CD8-positive, alpha-beta memory T cell (primary cell): ENCODE measurements at regions not wholly inside any gene's neighbourhood (a gene's known extent, or its start where the extent isn't known, plus 50 kb on each side); places are given as distances from the start of the nearest gene placed in this dataset.

ENCODE experiments used
- CTCF ChIA-PET: fragments of 350-600 bp; sonication (Branson Sonifier 250); formaldehyde crosslinking; loops from one replicate; lab custom pipeline; 2021; ENCODE audit warnings: antibody characterized with exemption; lab: Charles Lee
- POLR2A ChIA-PET: fragments of 350-600 bp; sonication (Branson Sonifier 250); formaldehyde crosslinking; loops from one replicate; lab custom pipeline; 2021; ENCODE audit warnings: antibody characterized with exemption; lab: Charles Lee
- DNase-seq, 5 donors: peaks; one replicate each; pipeline versions ENCODE4 v3.0.0 to v3.0.0-alpha.2; 2020 to 2022; ENCODE audit warnings: mixed read lengths in 1 of 5
- H3K27ac ChIP-seq: one replicate; pipeline ENCODE4 v1.7.0; 2013; ENCODE audit warnings: low read depth, mild to moderate bottlenecking, low read length, moderate library complexity
- H3K27me3 ChIP-seq: 2 replicates; pipeline ENCODE4 v1.7.0; 2013; ENCODE audit warnings: low read length, mild to moderate bottlenecking; ENCODE audit not compliant: insufficient read depth, poor library complexity, severe bottlenecking
- H3K36me3 ChIP-seq: 2 replicates; pipeline ENCODE4 v1.7.0; 2013; ENCODE audit warnings: mild to moderate bottlenecking, low read length, moderate library complexity; ENCODE audit not compliant: insufficient read depth
- H3K4me1 ChIP-seq: 2 replicates; pipeline ENCODE4 v1.7.0; 2013; ENCODE audit warnings: mild to moderate bottlenecking, low read length, moderate library complexity; ENCODE audit not compliant: insufficient read depth
- H3K4me3 ChIP-seq: 2 replicates; pipeline ENCODE4 v1.7.0; 2013; ENCODE audit warnings: mild to moderate bottlenecking, low read length
- H3K9me3 ChIP-seq: 2 replicates; pipeline ENCODE4 v1.7.0; 2013; ENCODE audit warnings: mild to moderate bottlenecking, low read length
- H3K27ac Mint-ChIP-seq, 8 donors: one replicate each; pipeline ENCODE4 v1.8.0; 2020 to 2021; ENCODE audit warnings: mixed read lengths in 8 of 8, mild to moderate bottlenecking in 6 of 8, inconsistent platforms in 3 of 8, moderate library complexity in 3 of 8
- H3K27me3 Mint-ChIP-seq, 2 donors: one replicate each; pipeline ENCODE4 v1.8.0; 2020 to 2021; ENCODE audit warnings: mixed read lengths in 2 of 2, mild to moderate bottlenecking in 1 of 2, moderate library complexity in 1 of 2
- H3K36me3 Mint-ChIP-seq, 3 donors: one replicate each; pipeline ENCODE4 v1.8.0; 2020 to 2021; ENCODE audit warnings: mixed read lengths in 3 of 3, inconsistent platforms in 1 of 3, mild to moderate bottlenecking in 1 of 3
- H3K4me1 Mint-ChIP-seq, 3 donors: one replicate each; pipeline ENCODE4 v1.8.0; 2020 to 2021; ENCODE audit warnings: mixed read lengths in 3 of 3, inconsistent platforms in 1 of 3, mild to moderate bottlenecking in 1 of 3
- H3K4me3 Mint-ChIP-seq, 7 donors: one replicate each; pipeline ENCODE4 v1.8.0; 2020 to 2021; ENCODE audit warnings: mixed read lengths in 7 of 7, mild to moderate bottlenecking in 6 of 7, moderate library complexity in 4 of 7, inconsistent platforms in 2 of 7
- H3K9me3 Mint-ChIP-seq, 5 donors: one replicate each; pipeline ENCODE4 v1.8.0; 2020 to 2022; ENCODE audit warnings: mixed read lengths in 5 of 5, mild to moderate bottlenecking in 3 of 5, moderate library complexity in 2 of 5, inconsistent platforms in 1 of 5

- H3K4me1 ChIP-seq, result no peaks in the 10 kb centered on the region
- no peak overlapping the region for H3K4me3 ChIP-seq
- ChIA-PET CTCF (no interaction called here), POLR2A (no interaction called here)
- Mint-ChIP-seq H3K27me3 (peaks cover 0 to 10% of the 10 kb centered on the region in 2 donors), H3K9me3 (peaks cover 0 to 4% (median 0%) of the 10 kb centered on the region in 5 donors), H3K4me1 (no peaks in the 10 kb centered on the region), H3K36me3 (peaks cover 0 to 1% (median 0%) of the 10 kb centered on the region in 3 donors), H3K4me3 (no peak overlapping the region), H3K27ac (no peak overlapping the region)
- no peaks in the 10 kb centered on the region for H3K36me3 ChIP-seq
- H3K9me3 ChIP-seq, result no peaks in the 10 kb centered on the region
- H3K27me3 ChIP-seq, result no peaks in the 10 kb centered on the region
- DNase-seq, result no peak
- H3K27ac ChIP-seq, result no peak overlapping the region
These were observed 75.2 kb upstream of the SIX2 start for GRCh38 chr2:45084361-45085020.

- peaks cover 0 to 4% of the 10 kb centered on the region in 2 donors for H3K27me3 Mint-ChIP-seq
- peaks cover 0 to 1% (median 0%) of the 10 kb centered on the region in 3 donors for H3K36me3 Mint-ChIP-seq
- Histone ChIP-seq H3K36me3 (no peaks in the 10 kb centered on the region), H3K27me3 (no peaks in the 10 kb centered on the region), H3K27ac (no peak overlapping the region), H3K4me3 (no peak overlapping the region), H3K9me3 (no peaks in the 10 kb centered on the region), H3K4me1 (no peaks in the 10 kb centered on the region)
- POLR2A ChIA-PET, result no interaction called here
- CTCF ChIA-PET, result no interaction called here
- no peak overlapping the region for H3K4me3 Mint-ChIP-seq
- H3K27ac Mint-ChIP-seq, result no peak overlapping the region
- H3K9me3 Mint-ChIP-seq, result peaks cover 0 to 4% (median 0%) of the 10 kb centered on the region in 5 donors
- H3K4me1 Mint-ChIP-seq, result no peaks in the 10 kb centered on the region
- no peak for DNase-seq
These were observed 73.9 kb upstream of the SIX2 start for GRCh38 chr2:45083175-45083574.

GRCh38 chr2:45074713-45075112 lies 65.5 kb upstream of the SIX2 start:
- Histone ChIP-seq H3K27ac (no peak overlapping the region), H3K4me1 (no peaks in the 10 kb centered on the region), H3K36me3 (no peaks in the 10 kb centered on the region), H3K4me3 (no peak overlapping the region), H3K9me3 (no peaks in the 10 kb centered on the region), H3K27me3 (no peaks in the 10 kb centered on the region)
- no peaks in the 10 kb centered on the region for H3K36me3 Mint-ChIP-seq
- no peak for DNase-seq
- no peak overlapping the region for H3K4me3 Mint-ChIP-seq
- no peak overlapping the region for H3K27ac Mint-ChIP-seq
- H3K27me3 Mint-ChIP-seq, result peaks cover 8 to 36% of the 10 kb centered on the region in 2 donors
- H3K4me1 Mint-ChIP-seq, result no peaks in the 10 kb centered on the region
- ChIA-PET POLR2A (no interaction called here), CTCF (no interaction called here)
- peaks cover 0 to 3% (median 2%) of the 10 kb centered on the region in 5 donors for H3K9me3 Mint-ChIP-seq

GRCh38 chr2:45072862-45073237 lies 63.6 kb upstream of the SIX2 start:
- H3K4me1 Mint-ChIP-seq, result no peaks in the 10 kb centered on the region
- Histone ChIP-seq H3K4me3 (no peak overlapping the region), H3K36me3 (no peaks in the 10 kb centered on the region), H3K4me1 (no peaks in the 10 kb centered on the region), H3K27ac (no peak overlapping the region), H3K9me3 (no peaks in the 10 kb centered on the region), H3K27me3 (no peaks in the 10 kb centered on the region)
- H3K27me3 Mint-ChIP-seq, result peaks cover 8 to 41% of the 10 kb centered on the region in 2 donors
- ChIA-PET CTCF (no interaction called here), POLR2A (no interaction called here)
- no peak overlapping the region for H3K4me3 Mint-ChIP-seq
- no peak for DNase-seq
- no peak overlapping the region for H3K27ac Mint-ChIP-seq
- no peaks in the 10 kb centered on the region for H3K36me3 Mint-ChIP-seq
- H3K9me3 Mint-ChIP-seq, result peaks cover 0 to 3% (median 2%) of the 10 kb centered on the region in 5 donors

- POLR2A ChIA-PET, result no interaction called here
- no peaks in the 10 kb centered on the region for H3K36me3 Mint-ChIP-seq
- Histone ChIP-seq H3K9me3 (no peaks in the 10 kb centered on the region), H3K36me3 (no peaks in the 10 kb centered on the region), H3K27me3 (no peaks in the 10 kb centered on the region), H3K4me1 (no peaks in the 10 kb centered on the region), H3K4me3 (no peak overlapping the region), H3K27ac (no peak overlapping the region)
- H3K4me1 Mint-ChIP-seq, result no peaks in the 10 kb centered on the region
- no peak overlapping the region for H3K4me3 Mint-ChIP-seq
- no peak for DNase-seq
- H3K9me3 Mint-ChIP-seq, result peaks cover 0 to 3% (median 2%) of the 10 kb centered on the region in 5 donors
- H3K27ac Mint-ChIP-seq, result no peak overlapping the region
- CTCF ChIA-PET, result no interaction called here
- peaks cover 8 to 41% of the 10 kb centered on the region in 2 donors for H3K27me3 Mint-ChIP-seq
These were observed 63.0 kb upstream of the SIX2 start for GRCh38 chr2:45072064-45072861.

GRCh38 chr2:45070113-45070652 lies 60.9 kb upstream of the SIX2 start:
- peaks cover 0 to 3% (median 2%) of the 10 kb centered on the region in 5 donors for H3K9me3 Mint-ChIP-seq
- no peak overlapping the region for H3K27ac ChIP-seq
- POLR2A ChIA-PET, result no interaction called here
- H3K4me3 ChIP-seq, result no peak overlapping the region
- CTCF ChIA-PET, result no interaction called here
- DNase-seq, result no peak
- peaks cover 8 to 49% of the 10 kb centered on the region in 2 donors for H3K27me3 Mint-ChIP-seq
- no peaks in the 10 kb centered on the region for H3K36me3 Mint-ChIP-seq
- H3K27me3 ChIP-seq, result no peaks in the 10 kb centered on the region
- no peak overlapping the region for H3K4me3 Mint-ChIP-seq
- no peaks in the 10 kb centered on the region for H3K4me1 ChIP-seq
- H3K27ac Mint-ChIP-seq, result no peak overlapping the region
- no peaks in the 10 kb centered on the region for H3K36me3 ChIP-seq
- no peaks in the 10 kb centered on the region for H3K9me3 ChIP-seq
- H3K4me1 Mint-ChIP-seq, result no peaks in the 10 kb centered on the region

- peaks cover 8 to 47% of the 10 kb centered on the region in 2 donors for H3K27me3 Mint-ChIP-seq
- Histone ChIP-seq H3K4me3 (no peak overlapping the region), H3K9me3 (no peaks in the 10 kb centered on the region), H3K27ac (no peak overlapping the region), H3K36me3 (no peaks in the 10 kb centered on the region), H3K4me1 (no peaks in the 10 kb centered on the region), H3K27me3 (no peaks in the 10 kb centered on the region)
- H3K27ac Mint-ChIP-seq, result no peak overlapping the region
- peaks cover 0 to 3% (median 2%) of the 10 kb centered on the region in 5 donors for H3K9me3 Mint-ChIP-seq
- no peaks in the 10 kb centered on the region for H3K36me3 Mint-ChIP-seq
- DNase-seq, result no peak
- H3K4me1 Mint-ChIP-seq, result no peaks in the 10 kb centered on the region
- H3K4me3 Mint-ChIP-seq, result no peak overlapping the region
- CTCF ChIA-PET, result no interaction called here
- POLR2A ChIA-PET, result no interaction called here
These were observed 60.4 kb upstream of the SIX2 start for GRCh38 chr2:45069684-45070083.

- CTCF ChIA-PET, result no interaction called here
These were observed 59.4 kb upstream of the SIX2 start for GRCh38 chr2:45068571-45069140.

More at GRCh38 chr2:45068571-45069140, 59.4 kb upstream of the SIX2 start:
- no peak overlapping the region for H3K27ac ChIP-seq
- POLR2A ChIA-PET, result no interaction called here
- Mint-ChIP-seq H3K27ac (no peak overlapping the region), H3K9me3 (peaks cover 0 to 2% (median 0%) of the 10 kb centered on the region in 5 donors), H3K36me3 (no peaks in the 10 kb centered on the region), H3K4me3 (no peak overlapping the region), H3K4me1 (no peaks in the 10 kb centered on the region), H3K27me3 (peaks cover 5 to 41% of the 10 kb centered on the region in 2 donors)
- H3K9me3 ChIP-seq, result no peaks in the 10 kb centered on the region
- H3K36me3 ChIP-seq, result no peaks in the 10 kb centered on the region
- no peak for DNase-seq
- no peaks in the 10 kb centered on the region for H3K27me3 ChIP-seq
- no peaks in the 10 kb centered on the region for H3K4me1 ChIP-seq
- H3K4me3 ChIP-seq, result no peak overlapping the region
